ENCODE measurements at regions not wholly inside any gene's neighbourhood (a gene's known extent, or its start where the extent isn't known, plus 50 kb on each side); places are given as distances from the start of the nearest gene placed in this dataset.

DNA sequence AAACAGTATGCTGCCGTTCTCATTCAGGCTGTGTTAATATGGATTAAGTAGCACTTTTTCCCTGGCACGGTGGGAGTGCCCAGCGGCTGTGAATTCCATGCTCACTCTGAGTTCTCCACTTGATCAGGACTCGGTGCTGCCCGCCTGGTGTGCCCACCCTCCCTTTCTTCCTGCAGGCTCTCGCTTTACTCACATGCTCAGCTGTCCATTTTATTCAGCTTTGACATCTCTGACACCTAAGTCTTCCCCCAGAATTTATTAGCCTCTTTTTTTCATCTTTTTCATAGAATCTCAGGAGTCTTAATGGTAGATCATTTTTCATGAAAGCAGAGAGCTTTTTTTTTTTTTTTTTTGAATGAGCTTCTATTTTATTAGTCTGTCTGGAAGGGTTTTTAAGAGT is 626.5 kb downstream of the IRX1 start:
- TF ChIP-seq FOXM1 (IDR thresholded peaks at IDR 0.05; ENCODE audit: borderline replicate concordance, low read depth): no peak
- TF ChIP-seq EGR1 (IDR thresholded peaks at IDR 0.05): no peak
- no peak for TF ChIP-seq EP300 (IDR thresholded peaks at IDR 0.05; ENCODE audit: borderline replicate concordance)
- TF ChIP-seq, protein P1, sequence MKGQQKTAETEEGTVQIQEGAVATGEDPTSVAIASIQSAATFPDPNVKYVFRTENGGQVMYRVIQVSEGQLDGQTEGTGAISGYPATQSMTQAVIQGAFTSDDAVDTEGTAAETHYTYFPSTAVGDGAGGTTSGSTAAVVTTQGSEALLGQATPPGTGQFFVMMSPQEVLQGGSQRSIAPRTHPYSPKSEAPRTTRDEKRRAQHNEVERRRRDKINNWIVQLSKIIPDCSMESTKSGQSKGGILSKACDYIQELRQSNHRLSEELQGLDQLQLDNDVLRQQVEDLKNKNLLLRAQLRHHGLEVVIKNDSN (IDR thresholded peaks at IDR 0.05): no peak
- no peak for TF ChIP-seq CREB1 (IDR thresholded peaks at IDR 0.05; ENCODE audit: low read depth)
- TF ChIP-seq CEBPB (IDR thresholded peaks at IDR 0.05): no peak
- no peak for TF ChIP-seq YY1 (IDR thresholded peaks at IDR 0.05; ENCODE audit: low read depth)
- TF ChIP-seq TAF1 (IDR thresholded peaks at IDR 0.05; ENCODE audit: low read depth): no peak
- no peak for TF ChIP-seq TEAD4 (IDR thresholded peaks at IDR 0.05)
- no peak for TF ChIP-seq RAD21 (IDR thresholded peaks at IDR 0.05; ENCODE audit: low read depth)
- TF ChIP-seq, protein P2, sequence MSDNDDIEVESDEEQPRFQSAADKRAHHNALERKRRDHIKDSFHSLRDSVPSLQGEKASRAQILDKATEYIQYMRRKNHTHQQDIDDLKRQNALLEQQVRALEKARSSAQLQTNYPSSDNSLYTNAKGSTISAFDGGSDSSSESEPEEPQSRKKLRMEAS (IDR thresholded peaks at IDR 0.05): no peak
- TF ChIP-seq, protein P3, sequence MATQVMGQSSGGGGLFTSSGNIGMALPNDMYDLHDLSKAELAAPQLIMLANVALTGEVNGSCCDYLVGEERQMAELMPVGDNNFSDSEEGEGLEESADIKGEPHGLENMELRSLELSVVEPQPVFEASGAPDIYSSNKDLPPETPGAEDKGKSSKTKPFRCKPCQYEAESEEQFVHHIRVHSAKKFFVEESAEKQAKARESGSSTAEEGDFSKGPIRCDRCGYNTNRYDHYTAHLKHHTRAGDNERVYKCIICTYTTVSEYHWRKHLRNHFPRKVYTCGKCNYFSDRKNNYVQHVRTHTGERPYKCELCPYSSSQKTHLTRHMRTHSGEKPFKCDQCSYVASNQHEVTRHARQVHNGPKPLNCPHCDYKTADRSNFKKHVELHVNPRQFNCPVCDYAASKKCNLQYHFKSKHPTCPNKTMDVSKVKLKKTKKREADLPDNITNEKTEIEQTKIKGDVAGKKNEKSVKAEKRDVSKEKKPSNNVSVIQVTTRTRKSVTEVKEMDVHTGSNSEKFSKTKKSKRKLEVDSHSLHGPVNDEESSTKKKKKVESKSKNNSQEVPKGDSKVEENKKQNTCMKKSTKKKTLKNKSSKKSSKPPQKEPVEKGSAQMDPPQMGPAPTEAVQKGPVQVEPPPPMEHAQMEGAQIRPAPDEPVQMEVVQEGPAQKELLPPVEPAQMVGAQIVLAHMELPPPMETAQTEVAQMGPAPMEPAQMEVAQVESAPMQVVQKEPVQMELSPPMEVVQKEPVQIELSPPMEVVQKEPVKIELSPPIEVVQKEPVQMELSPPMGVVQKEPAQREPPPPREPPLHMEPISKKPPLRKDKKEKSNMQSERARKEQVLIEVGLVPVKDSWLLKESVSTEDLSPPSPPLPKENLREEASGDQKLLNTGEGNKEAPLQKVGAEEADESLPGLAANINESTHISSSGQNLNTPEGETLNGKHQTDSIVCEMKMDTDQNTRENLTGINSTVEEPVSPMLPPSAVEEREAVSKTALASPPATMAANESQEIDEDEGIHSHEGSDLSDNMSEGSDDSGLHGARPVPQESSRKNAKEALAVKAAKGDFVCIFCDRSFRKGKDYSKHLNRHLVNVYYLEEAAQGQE (IDR thresholded peaks at IDR 0.05; ENCODE audit: low read depth): no peak
- TF ChIP-seq TCF12 (IDR thresholded peaks at IDR 0.05; ENCODE audit: low read depth): no peak
- TF ChIP-seq NFIC (IDR thresholded peaks at IDR 0.05): no peak

All from Ishikawa (cell line).